MV-4-11 (cell line): ENCODE measurements at regions not wholly inside any gene's neighbourhood (a gene's known extent, or its start where the extent isn't known, plus 50 kb on each side); places are given as distances from the start of the nearest gene placed in this dataset.

Source experiments
- DNase-seq: peaks from one replicate; lab custom pipeline; 2025; lab: John Stamatoyannopoulos, UW

DNA sequence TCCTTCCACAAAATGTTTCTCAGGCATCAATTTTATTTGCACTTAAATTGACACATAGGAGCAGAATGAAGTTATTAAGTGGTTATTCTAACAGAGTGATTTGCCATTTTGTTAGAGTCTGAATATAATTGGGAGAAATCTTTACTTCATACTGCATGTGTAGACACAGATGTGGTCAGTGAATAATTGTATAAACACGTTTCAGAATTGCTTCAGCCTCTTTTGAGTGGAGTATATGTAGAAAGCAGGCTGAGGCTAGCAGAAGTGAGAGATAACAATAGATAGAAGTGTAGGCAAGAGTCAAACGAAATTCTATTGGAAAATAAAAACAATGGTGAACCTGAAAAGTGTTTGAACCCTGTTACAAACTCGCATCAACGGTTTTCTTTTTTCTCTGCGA is 270.7 kb downstream of the TMEM167A start:
- DNase-seq = no peak

DNA sequence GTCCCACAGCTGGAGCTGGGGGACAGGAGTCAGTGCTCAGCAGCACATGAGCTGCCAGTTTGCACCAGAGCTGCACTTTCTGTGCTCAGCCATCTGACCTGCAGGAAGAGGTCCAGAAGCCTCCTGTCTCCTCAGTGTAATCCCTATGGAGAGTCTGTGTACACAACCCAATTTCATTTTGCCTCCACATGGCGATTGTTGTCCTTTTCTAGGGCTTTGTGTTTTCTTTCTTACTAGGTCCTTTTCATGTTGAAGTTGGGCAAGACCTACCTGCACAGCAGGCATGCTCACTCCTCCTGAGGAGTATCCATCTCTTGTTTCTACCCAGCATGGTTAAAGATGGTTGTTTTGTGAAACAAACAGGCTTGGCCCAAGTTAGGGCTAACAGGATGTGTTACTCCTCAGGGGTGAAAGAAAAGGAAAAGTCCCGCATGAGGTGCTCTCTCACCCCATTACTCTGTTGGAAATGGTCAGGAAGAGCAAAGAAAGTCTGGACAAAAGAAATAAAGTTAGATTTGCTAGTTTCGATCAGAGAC is 273.0 kb downstream of the TMEM167A start:
- DNase-seq = no peak

DNA sequence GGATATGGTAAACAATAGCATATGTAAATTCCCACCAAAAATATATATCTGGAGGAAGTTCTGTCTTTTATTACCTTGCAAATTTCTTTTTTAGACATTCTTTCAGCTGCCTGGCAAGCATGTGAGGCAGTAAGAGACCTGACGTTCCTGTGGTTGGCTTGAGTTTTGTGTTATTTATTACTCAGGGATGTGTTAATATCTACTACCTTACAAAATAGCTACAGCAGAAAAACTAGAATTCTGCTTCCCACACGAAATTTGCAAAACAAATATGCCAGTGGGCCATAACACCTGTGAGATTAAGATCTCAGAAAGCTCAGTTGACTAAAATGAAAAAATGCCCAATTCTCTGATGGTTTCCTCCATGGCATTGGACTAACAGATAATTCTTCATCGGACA is 274.2 kb downstream of the TMEM167A start:
- no peak for DNase-seq

DNA sequence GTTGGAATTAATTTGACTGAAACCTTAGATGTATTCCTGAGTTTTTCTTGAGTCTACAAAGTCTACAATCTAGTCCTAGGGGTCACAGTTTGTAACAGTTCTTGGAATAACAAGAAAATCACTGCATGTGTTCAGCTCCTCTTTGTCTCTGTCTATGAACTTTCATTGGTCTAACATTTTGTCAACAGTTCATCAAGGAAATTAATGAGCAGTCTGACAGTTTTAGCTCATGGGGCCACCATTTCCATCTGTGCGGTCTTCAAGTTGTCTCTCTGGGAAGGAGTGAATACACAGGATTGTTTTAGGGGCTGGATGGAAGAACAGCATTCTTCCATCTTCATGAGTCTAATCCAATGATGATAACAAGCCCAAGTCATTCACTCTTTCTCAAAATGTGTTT is 276.4 kb downstream of the TMEM167A start:
- no peak for DNase-seq

DNA sequence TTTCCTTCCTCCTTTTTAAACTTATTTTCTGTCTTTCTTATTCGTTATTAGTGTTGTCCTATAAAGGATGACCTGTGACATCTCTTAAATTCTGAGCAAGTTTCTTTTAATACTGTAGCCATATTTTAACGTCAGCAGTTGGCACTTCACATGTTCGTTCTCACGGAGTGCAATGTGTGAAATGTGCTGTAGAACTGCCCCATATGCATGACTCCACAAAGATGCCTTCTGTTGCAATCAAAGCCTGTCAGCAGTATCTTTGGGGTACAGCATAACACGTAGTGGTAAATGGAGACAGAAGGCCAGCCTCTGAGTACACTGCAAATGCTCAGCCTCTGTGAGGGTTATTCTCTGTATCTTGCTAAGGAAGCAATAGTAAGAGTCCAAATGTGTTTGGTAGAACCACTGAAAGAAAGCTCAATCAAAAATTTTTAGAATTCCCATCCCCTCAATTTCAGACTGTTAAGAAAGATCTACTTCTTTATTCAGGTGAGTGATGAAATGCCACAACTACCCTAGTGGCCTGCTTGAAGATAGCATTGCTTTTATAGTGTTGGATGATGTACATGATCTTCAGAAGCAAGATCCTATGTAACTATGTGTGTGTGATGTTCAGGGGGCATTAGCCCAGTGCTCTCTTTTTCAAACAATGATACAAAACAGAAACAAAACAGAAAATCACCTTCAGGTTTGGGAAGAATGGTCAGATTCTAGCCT is 277.7 kb downstream of the TMEM167A start:
- no peak for DNase-seq

DNA sequence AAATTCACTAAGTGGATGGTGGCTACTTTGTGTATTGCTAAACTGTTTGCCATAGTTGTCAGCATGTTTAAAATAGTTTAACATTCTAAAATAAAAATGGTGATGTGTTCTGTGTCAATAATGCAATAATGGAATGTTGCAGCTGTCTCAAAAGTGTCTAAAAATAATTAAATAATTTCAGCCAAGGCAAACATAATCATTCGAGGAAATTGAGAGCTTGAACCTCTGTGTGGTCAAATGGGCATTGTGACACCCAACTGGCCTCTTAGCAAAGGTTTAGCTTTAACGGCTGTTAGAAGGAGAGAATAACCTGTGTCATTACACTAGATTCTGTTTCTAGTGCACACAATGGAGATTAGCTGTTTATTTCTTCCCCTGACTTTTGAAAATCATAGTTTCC is 278.5 kb downstream of the TMEM167A start:
- DNase-seq = no peak

DNA sequence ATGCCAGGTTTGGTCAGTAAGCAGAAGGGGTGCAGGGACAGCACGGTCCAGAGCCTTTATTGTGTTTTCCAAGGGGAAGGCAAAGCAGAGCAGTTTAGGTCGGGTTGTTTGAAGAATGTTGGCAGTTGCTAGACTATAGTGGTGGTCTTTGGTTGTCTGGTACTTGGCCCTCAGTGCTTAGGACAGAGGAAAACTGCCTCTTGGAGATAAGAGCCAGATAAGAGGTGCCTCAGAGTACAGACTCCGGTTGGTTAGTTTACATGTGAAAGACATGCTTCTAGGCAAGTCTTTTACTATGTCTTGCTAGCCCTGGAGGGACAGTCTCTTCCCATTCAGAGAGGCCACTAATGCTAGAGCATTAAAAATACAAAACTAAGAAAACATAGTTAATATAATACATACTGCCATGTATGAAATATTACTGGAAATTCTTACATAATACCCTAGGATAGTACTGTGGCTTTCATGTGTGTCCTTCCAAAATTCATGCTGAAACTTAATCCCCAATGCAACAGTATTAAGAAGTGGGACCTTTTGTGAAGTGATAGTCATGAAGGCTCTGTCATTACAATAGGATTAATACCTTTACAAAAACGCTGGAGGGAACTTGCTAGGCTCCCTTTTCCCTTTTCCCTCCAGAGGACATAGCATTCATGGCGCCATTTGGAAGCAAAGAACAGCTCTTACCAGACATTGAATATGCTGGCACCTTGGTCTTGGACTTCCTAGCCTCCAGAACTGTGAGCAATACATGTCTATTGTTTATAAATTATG is 280.4 kb downstream of the TMEM167A start:
- no peak for DNase-seq

DNA sequence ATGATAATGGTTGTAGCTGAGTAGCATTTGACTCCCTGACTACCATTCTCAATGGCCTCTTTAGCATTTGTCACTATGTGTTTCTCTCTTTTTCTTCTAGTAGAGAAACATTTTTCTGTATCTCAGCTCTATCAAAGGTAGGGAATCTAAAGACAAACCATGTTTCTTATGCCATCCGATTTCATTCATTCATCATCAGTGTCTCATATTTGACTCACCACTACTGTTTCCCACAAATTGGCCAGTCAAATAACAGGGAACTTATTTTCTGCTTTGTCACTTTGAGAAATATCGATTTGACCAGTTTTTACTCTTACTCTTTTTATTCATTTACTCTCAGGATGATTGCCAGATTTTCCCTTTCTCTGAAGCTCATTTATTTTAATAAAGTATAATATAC is 282.3 kb downstream of the TMEM167A start:
- no peak for DNase-seq

DNA sequence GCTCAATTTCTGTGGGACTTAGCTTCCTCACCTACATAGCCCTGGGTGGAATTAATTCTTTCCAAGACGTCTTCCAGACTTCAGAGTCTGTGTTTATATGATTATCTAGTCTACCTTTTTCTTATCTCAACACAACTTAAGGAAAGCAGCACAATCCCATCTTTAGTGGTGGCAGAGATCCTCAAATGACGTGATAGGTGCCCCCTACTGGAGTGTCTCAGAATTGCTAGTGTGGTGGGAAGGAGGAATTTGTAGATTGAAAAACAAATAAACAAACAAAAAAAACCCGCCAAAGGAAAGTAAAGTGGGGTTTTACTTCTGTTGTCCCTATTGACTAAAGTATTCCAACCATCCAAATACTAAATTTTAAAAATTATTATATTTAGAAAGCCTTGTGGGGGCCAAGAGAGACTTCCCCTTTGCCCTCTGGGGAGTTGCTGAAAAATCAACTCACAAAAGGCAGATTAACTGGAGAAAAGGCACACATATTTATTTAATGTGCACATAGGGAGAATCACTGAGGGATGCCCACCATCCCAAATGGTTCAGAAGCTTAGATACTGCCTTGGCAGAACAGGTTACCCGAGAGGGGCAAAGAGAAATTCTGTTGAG is 283.3 kb downstream of the TMEM167A start:
- peak; percentile 1 for DNase-seq

DNA sequence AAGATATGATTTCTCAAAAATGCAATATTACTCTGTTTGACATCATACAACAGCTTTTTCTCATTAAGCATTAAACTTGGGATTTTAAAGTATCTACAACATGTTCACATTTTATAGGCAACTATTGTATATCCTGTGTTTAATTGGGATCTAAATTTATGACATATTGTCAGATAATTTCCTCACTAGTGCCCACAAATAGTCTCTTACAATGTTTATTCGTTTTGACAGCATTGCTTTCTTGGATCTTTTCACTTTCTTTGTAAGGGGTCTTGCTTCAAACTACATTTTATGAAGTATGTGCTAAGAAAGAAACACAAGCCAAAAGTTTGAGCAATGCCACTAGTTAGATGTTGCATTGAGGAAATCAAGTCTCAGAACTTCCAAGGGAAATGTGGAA is 285.1 kb downstream of the TMEM167A start:
- DNase-seq = no peak

DNA sequence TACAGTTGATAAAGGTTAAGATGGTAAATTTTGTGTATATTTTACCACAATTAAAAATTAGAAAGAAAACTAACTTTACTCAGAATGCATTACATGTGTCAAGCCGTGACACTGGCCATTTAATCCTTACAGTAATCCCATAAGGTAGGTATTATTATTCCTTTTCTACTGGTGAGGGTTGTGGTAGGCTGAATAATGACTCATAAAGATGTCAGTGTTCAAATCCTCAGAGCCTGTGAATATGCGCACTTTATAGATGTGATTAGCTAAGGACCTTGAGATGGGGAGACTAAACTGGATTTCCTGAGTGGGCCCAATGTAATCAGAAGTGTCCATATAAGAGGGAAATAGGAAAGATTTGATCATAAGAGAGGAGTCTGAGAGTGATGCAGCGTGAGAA is 288.1 kb downstream of the TMEM167A start:
- DNase-seq = no peak

DNA sequence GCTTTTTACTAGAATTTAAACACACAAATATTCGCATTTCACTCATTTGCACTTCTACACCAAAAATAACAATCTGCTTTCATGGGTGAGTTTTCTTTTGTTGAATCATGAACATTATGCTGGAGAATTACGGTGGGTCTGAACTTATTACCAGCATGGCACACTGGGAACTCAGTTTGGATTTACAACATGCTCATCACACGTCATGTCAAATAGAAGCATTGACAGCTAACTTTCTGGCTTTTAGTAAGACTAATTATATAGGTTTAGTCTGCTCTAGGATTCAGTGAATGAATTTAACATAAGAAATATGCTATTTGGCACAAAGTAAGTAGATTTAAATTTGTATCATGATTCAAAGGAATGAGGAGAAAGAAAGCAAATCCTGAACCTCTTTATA is 290.4 kb downstream of the TMEM167A start:
- no peak for DNase-seq

DNA sequence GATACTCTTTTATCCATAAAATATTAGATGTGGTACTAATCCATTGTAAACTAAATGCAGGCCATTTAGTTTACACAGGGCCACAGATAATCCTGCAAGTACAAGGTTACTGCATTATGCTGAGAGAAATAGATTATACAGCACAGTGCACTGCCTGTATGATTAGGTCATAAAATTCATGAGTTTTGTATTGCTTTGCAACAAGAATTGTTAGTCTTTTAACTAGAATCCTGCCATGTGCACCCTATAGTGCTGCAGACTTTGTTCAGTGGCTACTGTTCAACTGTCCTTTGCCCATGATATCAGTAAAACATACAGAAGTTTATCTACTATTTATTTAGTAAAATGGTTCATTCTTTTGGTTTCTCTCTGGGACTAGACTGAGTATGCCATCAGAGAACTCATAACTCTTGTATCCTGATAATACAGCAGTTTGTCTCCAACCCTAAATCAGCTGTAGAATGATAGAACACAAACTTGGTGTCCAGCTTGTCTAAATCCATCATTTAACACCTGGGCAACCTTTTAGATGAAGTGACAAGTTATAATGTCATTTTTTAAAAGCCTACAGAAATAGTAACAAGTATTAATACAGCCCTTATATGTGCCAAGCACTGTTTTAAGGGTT is 291.2 kb downstream of the TMEM167A start:
- DNase-seq = no peak

DNA sequence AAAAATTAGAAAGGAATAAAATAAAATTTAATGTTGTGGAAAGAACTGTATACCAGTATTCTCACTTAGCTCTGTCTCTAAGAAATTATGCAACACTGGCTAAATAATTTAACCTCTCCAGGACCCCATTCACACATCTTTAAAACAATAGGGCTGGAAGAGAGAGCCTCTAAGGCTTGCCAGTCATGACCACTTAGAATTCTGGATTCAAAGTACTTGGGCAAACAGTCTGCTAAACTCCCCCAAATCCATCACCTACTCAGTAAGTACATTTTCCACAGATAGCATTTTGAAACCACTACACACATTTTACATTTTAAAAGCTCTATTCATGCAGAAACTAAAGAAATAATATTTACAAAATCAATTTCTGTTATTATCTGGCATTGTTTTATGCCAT is 291.7 kb downstream of the TMEM167A start:
- DNase-seq = no peak

DNA sequence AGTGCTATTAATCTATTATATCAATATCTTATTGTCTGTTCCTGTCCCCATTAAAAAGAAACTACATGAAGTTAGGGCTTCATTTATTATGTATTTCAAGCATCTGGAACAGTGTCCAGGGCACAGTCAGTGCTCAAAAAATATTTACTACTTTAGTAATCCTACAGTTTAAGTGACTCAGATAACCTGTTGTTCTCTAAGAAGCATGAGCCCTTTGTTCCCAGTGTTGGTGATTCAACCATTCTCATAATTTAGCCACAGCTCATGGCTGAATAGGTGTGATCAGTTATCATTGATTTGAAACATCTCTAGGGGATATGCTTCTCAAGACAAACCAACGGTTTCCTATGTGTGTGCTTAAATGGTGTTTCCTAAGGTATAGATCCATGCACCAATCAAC is 292.7 kb downstream of the TMEM167A start:
- DNase-seq = no peak

DNA sequence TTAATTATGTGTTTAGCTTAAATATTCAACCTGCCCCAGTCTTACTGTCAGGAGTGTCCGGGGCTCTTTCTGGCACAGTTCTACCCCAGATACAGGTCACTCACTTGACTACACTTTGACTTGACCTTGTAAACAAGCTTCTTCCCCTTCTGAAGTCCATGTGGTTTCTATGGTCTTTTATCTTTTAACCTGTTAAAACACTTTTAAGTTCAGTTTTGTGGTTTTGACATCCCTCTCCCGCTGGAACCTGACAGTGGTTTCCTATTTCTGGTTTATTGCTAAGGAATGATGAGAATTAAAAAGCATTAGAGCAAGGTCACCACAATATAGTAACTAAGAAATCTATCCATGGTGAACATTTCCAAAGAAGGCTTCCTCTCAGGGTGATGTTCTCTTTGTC is 300.1 kb downstream of the TMEM167A start:
- DNase-seq = no peak

DNA sequence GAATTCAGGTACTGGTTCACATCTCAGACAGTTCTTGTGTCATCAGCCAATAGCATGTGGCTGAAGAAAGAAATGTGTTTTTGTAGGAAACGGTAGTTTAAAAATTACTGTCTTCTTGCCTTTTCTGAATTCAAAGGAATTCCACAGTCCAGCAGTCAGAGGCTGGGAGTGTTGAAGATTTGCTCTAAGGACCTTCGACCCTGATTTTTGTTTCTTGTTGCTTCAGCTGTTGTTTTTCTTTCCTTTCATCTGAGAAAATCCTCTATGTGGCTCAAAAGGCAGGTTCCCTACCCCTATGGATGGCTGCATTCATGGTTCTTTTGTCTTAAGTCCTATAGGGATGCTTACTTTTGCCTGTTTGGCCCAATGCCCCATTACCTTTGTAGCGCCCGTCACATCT is 304.9 kb downstream of the TMEM167A start:
- DNase-seq = no peak

DNA sequence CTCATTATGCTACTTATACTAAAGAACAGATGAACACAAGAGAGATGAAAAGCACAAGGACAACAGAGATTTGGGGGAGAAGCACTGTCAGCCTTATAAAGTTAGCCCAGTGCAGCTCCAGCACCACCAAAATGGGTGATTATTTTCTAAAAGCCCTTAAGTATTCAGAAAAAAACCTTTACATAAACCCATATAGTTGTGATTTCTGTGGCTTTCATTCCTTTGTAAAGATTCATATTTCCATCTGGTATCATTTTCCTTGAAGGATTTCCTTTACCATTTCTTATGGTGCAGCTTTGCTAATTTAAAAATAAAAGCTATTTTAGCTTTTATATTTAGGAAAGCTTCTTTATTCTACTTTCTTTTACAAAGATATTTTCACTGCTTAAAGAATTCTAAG is 311.0 kb downstream of the TMEM167A start:
- DNase-seq = no peak

DNA sequence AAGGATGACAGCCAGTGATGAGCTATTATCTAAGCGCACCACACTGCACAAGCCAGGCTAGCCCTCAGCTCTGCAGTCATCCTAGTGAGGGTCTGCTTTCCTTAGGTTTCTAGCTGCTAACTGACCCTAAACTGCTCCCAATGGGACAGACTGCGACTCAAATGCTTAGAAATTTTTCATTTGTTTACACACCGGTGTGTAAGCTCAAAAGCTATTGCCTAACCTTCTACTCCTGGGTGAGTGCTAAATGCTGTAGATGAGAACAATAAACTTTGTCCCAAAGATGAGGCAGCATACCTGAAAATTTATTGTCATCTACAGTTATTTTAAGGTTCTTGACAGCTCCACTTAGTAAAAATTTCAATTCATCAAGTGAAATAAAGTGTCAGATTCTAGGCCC is 311.4 kb downstream of the TMEM167A start:
- DNase-seq = no peak

DNA sequence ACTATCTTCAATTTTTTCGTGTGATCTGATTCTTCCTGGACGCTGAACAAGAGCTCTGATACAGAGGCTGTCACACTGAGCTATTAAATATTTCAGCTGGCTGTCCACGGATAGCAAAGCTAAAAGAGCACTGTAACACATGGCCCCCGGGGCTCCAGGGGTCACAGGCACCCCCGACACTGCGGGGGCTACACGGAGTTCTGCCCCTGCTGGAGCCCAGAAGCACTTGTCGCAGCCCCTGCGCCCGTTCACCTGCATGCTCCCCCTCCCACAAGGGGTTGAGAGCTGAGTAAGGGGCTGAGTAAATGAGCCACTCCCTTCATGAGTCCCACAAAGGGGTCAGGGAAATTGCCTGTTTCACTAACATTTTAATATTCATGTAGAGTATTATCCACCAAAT is 316.3 kb downstream of the TMEM167A start:
- no peak for DNase-seq

DNA sequence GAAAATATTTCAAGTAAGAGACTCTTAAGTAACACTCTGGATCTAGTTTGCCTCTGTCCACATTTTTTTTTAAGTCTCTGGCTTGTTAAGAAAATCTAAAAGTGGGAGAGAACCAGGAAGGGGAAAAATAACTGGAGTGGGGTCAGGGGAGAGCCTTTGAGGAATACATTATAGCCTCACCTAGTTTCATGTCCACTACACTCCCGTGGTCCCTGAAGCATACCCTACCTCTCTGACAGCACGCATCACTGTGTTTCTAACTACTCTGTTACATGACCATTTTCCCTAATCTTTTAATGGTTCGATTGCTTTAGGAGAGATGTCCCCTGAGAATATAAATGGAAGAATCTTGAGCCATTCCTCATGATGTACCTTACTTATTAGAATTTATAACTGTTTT is 318.3 kb downstream of the TMEM167A start:
- DNase-seq = no peak

DNA sequence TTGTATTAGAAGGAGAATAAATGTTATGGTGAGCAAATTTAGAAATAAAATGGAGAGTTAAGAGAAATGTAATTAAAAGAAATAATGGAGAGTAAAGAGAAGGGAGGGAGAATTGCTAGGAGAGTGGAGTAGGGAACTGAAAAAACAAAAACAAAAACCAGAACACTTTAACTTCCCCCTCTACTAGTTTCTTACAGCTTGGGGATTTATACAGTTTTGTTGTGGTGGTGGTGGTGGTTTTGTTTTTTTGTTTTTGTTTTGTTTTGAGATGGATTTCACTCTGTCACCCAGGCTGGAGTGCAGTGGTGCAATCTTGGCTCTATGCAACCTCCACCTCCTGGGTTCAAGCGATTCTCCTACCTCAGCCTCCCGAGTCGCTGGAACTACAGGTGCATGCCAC is 322.4 kb downstream of the TMEM167A start:
- DNase-seq = peak; percentile 36
